SK-N-SH (cell line): ENCODE measurements at regions not wholly inside any gene's neighbourhood (a gene's known extent, or its start where the extent isn't known, plus 50 kb on each side); places are given as distances from the start of the nearest gene placed in this dataset.

ENCODE experiments used
- CHD2 ChIP-seq: fragments of 150-350 bp; IDR thresholded peaks from 2 replicates; pipeline ENCODE4 v1.6.1; 2018; ENCODE audit warnings: low read length; ENCODE audit not compliant: partially characterized antibody
- CTCF ChIP-seq: fragments of 200-600 bp; sonication (generic); IDR thresholded peaks from 2 replicates; pipeline ENCODE4 v1.6.1; 2017; ENCODE audit warnings: antibody characterized with exemption, mild to moderate bottlenecking, moderate library complexity
- EP300 ChIP-seq, 2 experiments: IDR thresholded peaks; 2 replicates each; pipeline versions ENCODE4 v1.4.0 to v1.6.1; 2012; ENCODE audit warnings: borderline replicate concordance in 1 of 2, low read depth in 1 of 2, low read length in 1 of 2
- JUND ChIP-seq: IDR thresholded peaks from 2 replicates; pipeline ENCODE4 v1.4.0; 2012
- RCOR1 ChIP-seq: fragments of 150-350 bp; IDR thresholded peaks from 2 replicates; pipeline ENCODE4 v1.6.1; 2017; ENCODE audit warnings: antibody characterized with exemption, low read length
- RFX5 ChIP-seq: IDR thresholded peaks from 2 replicates; pipeline ENCODE4 v1.6.1; 2012; ENCODE audit warnings: mild to moderate bottlenecking, improper control_type of control experiment, low read length
- SIN3A ChIP-seq: IDR thresholded peaks from 2 replicates; pipeline ENCODE4 v1.6.1; 2012; ENCODE audit warnings: low read depth, mild to moderate bottlenecking, low read length, moderate library complexity, borderline replicate concordance
- SMC3 ChIP-seq: IDR thresholded peaks from 2 replicates; pipeline ENCODE4 v1.6.1; 2012; ENCODE audit warnings: low read depth, low read length, improper control_type of control experiment
- TAF1 ChIP-seq: IDR thresholded peaks from 2 replicates; pipeline ENCODE4 v1.6.1; 2012; ENCODE audit warnings: low read depth, mild to moderate bottlenecking, low read length, moderate library complexity, borderline replicate concordance
- TCF12 ChIP-seq: IDR thresholded peaks from 2 replicates; pipeline ENCODE4 v1.4.0; 2012

- TF ChIP-seq CTCF (no peak), SIN3A (no peak), CHD2 (no peak), RCOR1 (no peak), TAF1 (no peak), SMC3 (no peak), RFX5 (no peak), JUND (no peak), TCF12 (no peak), EP300 (IDR thresholded peaks at IDR 0.05; ENCODE audit: borderline replicate concordance in 1 of 2, low read depth in 1 of 2, low read length in 1 of 2) (no peak)
Measured at GRCh38 chr5:166883016-166883415, 1408.4 kb upstream of the WWC1 start.
